ENCODE measurements at regions not wholly inside any gene's neighbourhood (a gene's known extent, or its start where the extent isn't known, plus 50 kb on each side); places are given as distances from the start of the nearest gene placed in this dataset.

DNA sequence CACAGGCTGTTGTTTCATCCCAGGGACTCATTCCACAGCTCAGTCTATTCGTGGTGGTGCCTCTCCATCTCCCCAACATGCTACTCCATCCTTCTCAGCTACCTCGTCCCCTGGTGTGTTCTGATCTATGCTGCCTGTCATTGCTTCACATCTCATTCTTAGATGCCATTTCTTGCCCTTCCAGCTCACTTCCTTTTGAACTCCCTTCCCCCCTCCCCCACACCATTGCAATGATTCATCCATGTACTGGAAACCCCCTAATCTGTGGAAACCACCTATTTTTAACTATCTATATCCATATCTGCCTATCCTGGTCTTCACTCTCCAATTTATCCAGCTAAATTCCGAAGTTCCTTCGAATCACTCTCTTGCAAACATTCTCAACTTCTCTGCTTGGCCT is 65.7 kb upstream of the PARD3B start:
- H3K9ac ChIP-seq (ENCODE audit: low read length): no peak overlapping the region
- H3K27me3 ChIP-seq (ENCODE audit: insufficient read depth, low read length): no peaks in the 10 kb centered on the region
- H3K9me3 ChIP-seq (ENCODE audit: low read length): no peaks in the 10 kb centered on the region
- no peak overlapping the region for H3K27ac ChIP-seq (ENCODE audit: low read depth, low read length, poor library complexity, severe bottlenecking)
- no peak overlapping the region for H3K4me3 ChIP-seq (ENCODE audit: low read depth, low read length, poor library complexity, severe bottlenecking)
- TF ChIP-seq CTCF (IDR thresholded peaks at IDR 0.05; ENCODE audit: low read length): no peak
- H3K4me2 ChIP-seq (ENCODE audit: low read length): no peak overlapping the region
- no peaks in the 10 kb centered on the region for H3F3A ChIP-seq (ENCODE audit: insufficient read depth, low read length)
- no peaks in the 10 kb centered on the region for H3K9me2 ChIP-seq (ENCODE audit: low read depth, low read length)
- no peaks in the 10 kb centered on the region for H4K20me1 ChIP-seq (ENCODE audit: insufficient read depth, low read length)
- H3K79me2 ChIP-seq (ENCODE audit: insufficient read depth, low read length): no peaks in the 10 kb centered on the region
- H3K36me3 ChIP-seq (ENCODE audit: insufficient read depth, low read length): no peaks in the 10 kb centered on the region
- H3K4me1 ChIP-seq (ENCODE audit: insufficient read depth, low read length, severe bottlenecking): no peaks in the 10 kb centered on the region
- H2AFZ ChIP-seq (ENCODE audit: low read length): no peak overlapping the region

GRCh38 chr2:204480676-204481075 is 64.6 kb upstream of the PARD3B start:
- H3K9me2 ChIP-seq (ENCODE audit: low read depth, low read length): no peaks in the 10 kb centered on the region
- H3K36me3 ChIP-seq (ENCODE audit: insufficient read depth, low read length): no peaks in the 10 kb centered on the region
- no peak overlapping the region for H3K27ac ChIP-seq (ENCODE audit: low read depth, low read length, poor library complexity, severe bottlenecking)
- H2AFZ ChIP-seq (ENCODE audit: low read length): no peak overlapping the region
- H3K9me3 ChIP-seq (ENCODE audit: low read length): no peaks in the 10 kb centered on the region
- TF ChIP-seq CTCF (IDR thresholded peaks at IDR 0.05; ENCODE audit: low read length): no peak
- no peak for TF ChIP-seq EZH2 (IDR thresholded peaks at IDR 0.05; ENCODE audit: borderline replicate concordance, low read length)
- H3F3A ChIP-seq (ENCODE audit: insufficient read depth, low read length): no peaks in the 10 kb centered on the region
- no peak overlapping the region for H3K4me3 ChIP-seq (ENCODE audit: low read depth, low read length, poor library complexity, severe bottlenecking)
- no peaks in the 10 kb centered on the region for H3K79me2 ChIP-seq (ENCODE audit: insufficient read depth, low read length)
- no peaks in the 10 kb centered on the region for H4K20me1 ChIP-seq (ENCODE audit: insufficient read depth, low read length)
- no peaks in the 10 kb centered on the region for H3K27me3 ChIP-seq (ENCODE audit: insufficient read depth, low read length)
- H3K4me1 ChIP-seq (ENCODE audit: insufficient read depth, low read length, severe bottlenecking): no peaks in the 10 kb centered on the region
- H3K9ac ChIP-seq (ENCODE audit: low read length): no peak overlapping the region
- H3K4me2 ChIP-seq (ENCODE audit: low read length): no peak overlapping the region

- Histone ChIP-seq H2AFZ (ENCODE audit: low read length) (no peak overlapping the region), H3K27ac (ENCODE audit: low read depth, low read length, poor library complexity, severe bottlenecking) (no peak overlapping the region), H4K20me1 (ENCODE audit: insufficient read depth, low read length) (no peaks in the 10 kb centered on the region), H3K36me3 (ENCODE audit: insufficient read depth, low read length) (no peaks in the 10 kb centered on the region), H3K27me3 (ENCODE audit: insufficient read depth, low read length) (no peaks in the 10 kb centered on the region), H3F3A (ENCODE audit: insufficient read depth, low read length) (no peaks in the 10 kb centered on the region), H3K79me2 (ENCODE audit: insufficient read depth, low read length) (no peaks in the 10 kb centered on the region), H3K9ac (ENCODE audit: low read length) (no peak overlapping the region), H3K4me3 (ENCODE audit: low read depth, low read length, poor library complexity, severe bottlenecking) (no peak overlapping the region), H3K4me2 (ENCODE audit: low read length) (no peak overlapping the region), H3K9me3 (ENCODE audit: low read length) (no peaks in the 10 kb centered on the region), H3K9me2 (ENCODE audit: low read depth, low read length) (no peaks in the 10 kb centered on the region), H3K4me1 (ENCODE audit: insufficient read depth, low read length, severe bottlenecking) (no peaks in the 10 kb centered on the region)
- TF ChIP-seq EZH2 (IDR thresholded peaks at IDR 0.05; ENCODE audit: borderline replicate concordance, low read length) (no peak), CTCF (IDR thresholded peaks at IDR 0.05; ENCODE audit: low read length) (no peak)
Measured at GRCh38 chr2:204483608-204484081, 61.6 kb upstream of the PARD3B start.
